Thymus (tissue), 11 donors: ENCODE measurements at regions not wholly inside any gene's neighbourhood (a gene's known extent, or its start where the extent isn't known, plus 50 kb on each side); places are given as distances from the start of the nearest gene placed in this dataset.

ENCODE experiments used
- DNase-seq, 9 donors: peaks; one replicate each; pipeline ENCODE4 v3.0.0-alpha.2; 2013; ENCODE audit warnings: low spot score in 9 of 9, low read depth in 6 of 9, missing footprints in 1 of 9
- H3K27ac ChIP-seq, 2 donors: one replicate each; pipeline ENCODE4 v1.5.1; 2013; ENCODE audit warnings: control low read depth in 1 of 2, low read depth in 1 of 2, low read length in 1 of 2, mild to moderate bottlenecking in 1 of 2, moderate library complexity in 1 of 2
- H3K27me3 ChIP-seq, 2 donors: one replicate each; pipeline ENCODE4 v1.5.1; 2013; ENCODE audit warnings: low read length in 1 of 2; ENCODE audit not compliant: control insufficient read depth in 2 of 2, insufficient read depth in 1 of 2
- H3K36me3 ChIP-seq, 2 donors: one replicate each; pipeline ENCODE4 v1.5.1; 2013; ENCODE audit warnings: low read length in 1 of 2, mild to moderate bottlenecking in 1 of 2, moderate library complexity in 1 of 2; ENCODE audit not compliant: control insufficient read depth in 2 of 2, insufficient read depth in 2 of 2
- H3K4me1 ChIP-seq, 2 donors: one replicate each; pipeline ENCODE4 v1.5.1; 2013; ENCODE audit warnings: low read length in 2 of 2; ENCODE audit not compliant: control insufficient read depth in 2 of 2, insufficient read depth in 2 of 2
- H3K4me3 ChIP-seq, 2 donors: one replicate each; pipeline ENCODE4 v1.5.1; 2013; ENCODE audit warnings: low read length in 2 of 2, control low read depth in 1 of 2, mild to moderate bottlenecking in 1 of 2
- H3K9me3 ChIP-seq, 2 donors: one replicate each; pipeline ENCODE4 v1.5.1; 2013; ENCODE audit warnings: low read length in 1 of 2, mild to moderate bottlenecking in 1 of 2; ENCODE audit not compliant: control insufficient read depth in 2 of 2, insufficient read depth in 1 of 2
- WGBS: extraction: QIAGEN DNeasy Blood & Tissue Kit; methylation state at CpG from one replicate; pipeline ENCODE4 v1.1.7; 2013; 5-methylcytosine and 5-hydroxymethylcytosine counted together
- donor health status: healthy.

- Histone ChIP-seq H3K4me1 (no peaks in the 10 kb centered on the region), H3K4me3 (no peak overlapping the region), H3K36me3 (no peaks in the 10 kb centered on the region), H3K9me3 (no peaks in the 10 kb centered on the region), H3K27me3 (no peaks in the 10 kb centered on the region), H3K27ac (no peak overlapping the region)
- DNase-seq, result no peak
- WGBS, result 92% methylated on average over 29 of the region's 29 CpGs
These were observed 350.0 kb downstream of the GLRX3 start for GRCh38 chr10:130485958-130486895.

- no peaks in the 10 kb centered on the region for H3K4me1 ChIP-seq
- no peaks in the 10 kb centered on the region for H3K27me3 ChIP-seq
- H3K9me3 ChIP-seq, result no peaks in the 10 kb centered on the region
- no peak for DNase-seq
- 76% methylated on average over 7 of the region's 7 CpGs for WGBS
- H3K36me3 ChIP-seq, result no peaks in the 10 kb centered on the region
- H3K27ac ChIP-seq, result no peak overlapping the region
- no peak overlapping the region for H3K4me3 ChIP-seq
These were observed 350.7 kb downstream of the GLRX3 start for GRCh38 chr10:130486906-130487305.

- 65% methylated on average over 6 of the region's 6 CpGs for WGBS
- Histone ChIP-seq H3K27me3 (no peaks in the 10 kb centered on the region), H3K9me3 (no peaks in the 10 kb centered on the region), H3K4me1 (peaks cover 0 to 3% of the 10 kb centered on the region in 2 donors), H3K27ac (no peak overlapping the region), H3K4me3 (no peak overlapping the region), H3K36me3 (no peaks in the 10 kb centered on the region)
- no peak for DNase-seq
These were observed 351.4 kb downstream of the GLRX3 start for GRCh38 chr10:130487566-130487965.

DNA sequence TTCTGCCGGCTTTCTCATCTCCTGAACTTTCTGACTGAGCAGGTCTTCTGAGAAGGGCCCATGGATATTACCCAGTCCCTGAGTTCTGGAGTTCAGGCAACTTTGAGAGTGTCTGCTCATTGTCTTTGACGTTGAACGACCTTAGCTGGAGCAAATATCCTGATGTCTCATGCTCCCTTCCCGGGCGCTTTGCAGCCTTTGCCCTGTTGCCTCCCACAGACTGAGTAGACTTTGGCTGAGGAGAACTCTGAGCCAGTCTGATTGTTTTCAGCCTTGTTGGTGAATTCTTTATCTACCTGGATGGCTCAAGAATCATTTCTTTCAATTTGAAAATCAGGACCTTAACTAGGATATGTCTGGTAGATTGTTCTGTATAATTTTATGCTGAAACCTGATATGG, 353.7 kb downstream of the GLRX3 start:
- Histone ChIP-seq H3K4me3 (no peak overlapping the region), H3K36me3 (no peaks in the 10 kb centered on the region), H3K4me1 (peaks cover 0 to 4% of the 10 kb centered on the region in 2 donors), H3K27me3 (no peaks in the 10 kb centered on the region), H3K9me3 (no peaks in the 10 kb centered on the region), H3K27ac (no peak overlapping the region)
- 86% methylated on average over 5 of the region's 5 CpGs for WGBS
- DNase-seq, result no peak

DNA sequence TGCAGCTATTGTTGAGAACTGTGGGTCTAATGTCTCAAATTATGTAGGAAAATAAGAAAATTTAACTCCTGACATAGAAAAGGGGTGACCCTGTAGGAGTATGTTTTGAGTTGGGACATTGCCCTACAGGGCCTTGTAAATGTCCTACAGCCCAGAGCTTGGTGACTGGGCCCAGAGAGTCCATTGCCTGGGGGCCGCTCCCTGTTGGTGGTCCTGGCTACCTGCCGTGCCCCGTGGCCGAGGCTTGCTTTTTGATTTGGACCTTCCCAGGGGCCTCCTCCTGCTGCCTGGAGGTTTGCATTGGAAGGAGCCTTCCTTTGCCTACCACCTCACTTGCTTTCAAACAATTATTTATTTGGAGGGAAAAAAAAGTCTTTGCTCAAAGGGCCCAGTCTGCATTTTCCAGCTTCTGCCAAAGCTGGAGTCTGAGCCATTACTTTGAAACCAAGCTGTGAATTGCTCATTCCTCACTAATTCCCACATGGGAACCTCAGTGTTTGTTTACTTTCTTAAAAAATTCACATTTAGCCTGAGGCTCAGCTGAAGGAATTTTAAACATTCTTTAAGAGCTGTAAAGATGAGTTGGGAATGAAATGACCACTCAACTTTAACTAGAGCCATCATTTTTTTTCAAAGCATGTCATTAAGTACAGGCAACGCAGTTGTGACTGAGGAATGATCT, 355.0 kb downstream of the GLRX3 start:
- Histone ChIP-seq H3K9me3 (no peaks in the 10 kb centered on the region), H3K27me3 (no peaks in the 10 kb centered on the region), H3K4me1 (peaks cover 0 to 4% of the 10 kb centered on the region in 2 donors), H3K4me3 (no peak overlapping the region), H3K27ac (no peak overlapping the region), H3K36me3 (no peaks in the 10 kb centered on the region)
- 80% methylated on average over 5 of the region's 5 CpGs for WGBS
- DNase-seq, result no peak

GRCh38 chr10:130491693-130492050, 355.5 kb downstream of the GLRX3 start:
- no peak for DNase-seq
- no peaks in the 10 kb centered on the region for H3K36me3 ChIP-seq
- H3K4me1 ChIP-seq, result peaks cover 0 to 4% of the 10 kb centered on the region in 2 donors
- 82% methylated on average over 7 of the region's 7 CpGs for WGBS
- no peaks in the 10 kb centered on the region for H3K9me3 ChIP-seq
- no peak overlapping the region for H3K27ac ChIP-seq
- no peaks in the 10 kb centered on the region for H3K27me3 ChIP-seq
- H3K4me3 ChIP-seq, result no peak overlapping the region

GRCh38 chr10:130492266-130492934, 356.2 kb downstream of the GLRX3 start:
- Histone ChIP-seq H3K4me3 (no peak overlapping the region), H3K4me1 (peaks cover 0 to 4% of the 10 kb centered on the region in 2 donors), H3K9me3 (no peaks in the 10 kb centered on the region), H3K36me3 (no peaks in the 10 kb centered on the region), H3K27ac (no peak overlapping the region), H3K27me3 (no peaks in the 10 kb centered on the region)
- 90% methylated on average over 3 of the region's 3 CpGs for WGBS
- DNase-seq, result no peak

- H3K27me3 ChIP-seq, result no peaks in the 10 kb centered on the region
- H3K36me3 ChIP-seq, result no peaks in the 10 kb centered on the region
- no peaks in the 10 kb centered on the region for H3K9me3 ChIP-seq
- H3K27ac ChIP-seq, result no peak overlapping the region
- H3K4me3 ChIP-seq, result no peak overlapping the region
- peaks cover 0 to 4% of the 10 kb centered on the region in 2 donors for H3K4me1 ChIP-seq
- DNase-seq, result no peak
- WGBS, result 91% methylated on average over 13 of the region's 13 CpGs
These were observed 356.8 kb downstream of the GLRX3 start for GRCh38 chr10:130493021-130493420.
